Ovary (tissue), 3 donors: ENCODE measurements at regions not wholly inside any gene's neighbourhood (a gene's known extent, or its start where the extent isn't known, plus 50 kb on each side); places are given as distances from the start of the nearest gene placed in this dataset.

Experiments used
- EP300 ChIP-seq: sonication (generic); formaldehyde crosslinking; IDR thresholded peaks from one replicate; pipeline ENCODE4 v1.6.1; 2017; ENCODE audit warnings: antibody characterized with exemption
- POLR2A ChIP-seq: fragments of 450-650 bp; IDR thresholded peaks from one replicate; pipeline ENCODE4 v1.6.1; 2017; ENCODE audit warnings: antibody characterized with exemption, mild to moderate bottlenecking, moderate library complexity
- TF ChIP-seq, protein P1 (sequence below), 3 donors: fragments of 450-650 bp in 2 of 3; fragments of 200-600 bp in 1 of 3; IDR thresholded peaks; one replicate each; pipeline versions ENCODE4 v1.5.1 to v1.8.0; 2016 to 2022; ENCODE audit warnings: antibody characterized with exemption in 3 of 3, mild to moderate bottlenecking in 1 of 3
- donor health status: DM: no; HTN: no; CAD: no.

GRCh38 chr12:46457958-46458357, 85.4 kb upstream of the SLC38A2 start:
- TF ChIP-seq, protein P1, sequence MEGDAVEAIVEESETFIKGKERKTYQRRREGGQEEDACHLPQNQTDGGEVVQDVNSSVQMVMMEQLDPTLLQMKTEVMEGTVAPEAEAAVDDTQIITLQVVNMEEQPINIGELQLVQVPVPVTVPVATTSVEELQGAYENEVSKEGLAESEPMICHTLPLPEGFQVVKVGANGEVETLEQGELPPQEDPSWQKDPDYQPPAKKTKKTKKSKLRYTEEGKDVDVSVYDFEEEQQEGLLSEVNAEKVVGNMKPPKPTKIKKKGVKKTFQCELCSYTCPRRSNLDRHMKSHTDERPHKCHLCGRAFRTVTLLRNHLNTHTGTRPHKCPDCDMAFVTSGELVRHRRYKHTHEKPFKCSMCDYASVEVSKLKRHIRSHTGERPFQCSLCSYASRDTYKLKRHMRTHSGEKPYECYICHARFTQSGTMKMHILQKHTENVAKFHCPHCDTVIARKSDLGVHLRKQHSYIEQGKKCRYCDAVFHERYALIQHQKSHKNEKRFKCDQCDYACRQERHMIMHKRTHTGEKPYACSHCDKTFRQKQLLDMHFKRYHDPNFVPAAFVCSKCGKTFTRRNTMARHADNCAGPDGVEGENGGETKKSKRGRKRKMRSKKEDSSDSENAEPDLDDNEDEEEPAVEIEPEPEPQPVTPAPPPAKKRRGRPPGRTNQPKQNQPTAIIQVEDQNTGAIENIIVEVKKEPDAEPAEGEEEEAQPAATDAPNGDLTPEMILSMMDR (IDR thresholded peaks at IDR 0.05) = no peak
- TF ChIP-seq POLR2A (no peak), EP300 (no peak)
